Left cardiac atrium (tissue), 4 donors: ENCODE measurements at regions not wholly inside any gene's neighbourhood (a gene's known extent, or its start where the extent isn't known, plus 50 kb on each side); places are given as distances from the start of the nearest gene placed in this dataset.
A peak's percentile ranks its signal among the peaks of the same experiment; 100 is the strongest.

Source experiments
- ATAC-seq, 2 donors: fragments of 200-7000 bp; cut with Tn5 transposase; one replicate each; pipeline ENCODE4 v1.9.1; 2020; ENCODE audit warnings: mild to moderate bottlenecking in 2 of 2, moderate library complexity in 2 of 2
- DNase-seq: peaks from one replicate; pipeline ENCODE4 v3.0.0-alpha.2; 2020
- intact Hi-C, 2 donors: fragments of 100-400 bp; cut with DNase I; formaldehyde crosslinking; loops; one replicate each; pipeline versions ENCODE4 v1.14.1 to v1.15.1; 2022 to 2023
- donor health status: DM: no; HTN: yes; CAD: no.
- donor health status: DM: no; HTN: yes; CAD: no; lungs with severe emphysema.
- donor health status: DM: yes; HTN: yes; CAD: no.
- donor health status: Dilated cardiomyopathy.

- intact Hi-C loops, result no loop called here
- no peak for ATAC-seq
- no peak for DNase-seq
These were observed 335.8 kb downstream of the TNS1 start for GRCh38 chr2:217667035-217667434.

- ATAC-seq (peak in 1 of 2 donors; percentile 43), DNase-seq (no peak)
- intact Hi-C loops, result no loop called here
These were observed 336.5 kb downstream of the TNS1 start for GRCh38 chr2:217666338-217666737.

- ATAC-seq (no peak), DNase-seq (no peak)
- intact Hi-C loops, result no loop called here
These were observed 338.0 kb downstream of the TNS1 start for GRCh38 chr2:217664761-217665160.

GRCh38 chr2:217662984-217663602 is 339.7 kb downstream of the TNS1 start:
- intact Hi-C loops, result no loop called here
- DNase-seq, result no peak
- peak in 1 of 2 donors; percentile 21 for ATAC-seq

GRCh38 chr2:217661378-217661777 is 341.4 kb downstream of the TNS1 start:
- ATAC-seq, result no peak
- no peak for DNase-seq
- intact Hi-C loops, result no loop called here

- DNase-seq (no peak), ATAC-seq (no peak)
- intact Hi-C loops, result no loop called here
These were observed 342.4 kb downstream of the TNS1 start for GRCh38 chr2:217660423-217660822.

- DNase-seq (no peak), ATAC-seq (no peak)
- intact Hi-C loops, result loop anchor here in 1 of 2 donors (10.0 kb wide), 1 partner anchor 56 kb away; no protein-coding TSS in a partner anchor
These were observed 344.0 kb downstream of the TNS1 start for GRCh38 chr2:217658806-217659205.

- ATAC-seq (no peak), DNase-seq (no peak)
- intact Hi-C loops, result loop anchor here in 1 of 2 donors (10.0 kb wide), 1 partner anchor 58 kb away; no protein-coding TSS in a partner anchor
These were observed 345.5 kb downstream of the TNS1 start for GRCh38 chr2:217657252-217657651.

- DNase-seq, result no peak
- no peak for ATAC-seq
- intact Hi-C loops, result loop anchor here in 1 of 2 donors (10.0 kb wide), 1 partner anchor 58 kb away; no protein-coding TSS in a partner anchor
These were observed 346.5 kb downstream of the TNS1 start for GRCh38 chr2:217656316-217656715.

GRCh38 chr2:217655651-217656050 is 347.1 kb downstream of the TNS1 start:
- DNase-seq (no peak), ATAC-seq (no peak)
- intact Hi-C loops, result loop anchor here in 1 of 2 donors (10.0 kb wide), 1 partner anchor 59 kb away; no protein-coding TSS in a partner anchor

GRCh38 chr2:217654168-217654567 is 348.6 kb downstream of the TNS1 start:
- intact Hi-C loops, result loop anchor here in 1 of 2 donors (5.0 to 10.0 kb wide), 2 partner anchors 61 to 103 kb away; no protein-coding TSS in a partner anchor
- no peak for DNase-seq

GRCh38 chr2:217652761-217653639 is 349.8 kb downstream of the TNS1 start:
- peak; percentile 49 for DNase-seq
- intact Hi-C loops, result loop anchor here in 1 of 2 donors (5.0 to 10.0 kb wide), 2 partner anchors 62 to 104 kb away; no protein-coding TSS in a partner anchor

More at GRCh38 chr2:217654168-217654567, 348.6 kb downstream of the TNS1 start:
- ATAC-seq, result no peak

GRCh38 chr2:217650716-217651360 is 352.0 kb downstream of the TNS1 start:
- peak; percentile 43 to 71 for ATAC-seq
- intact Hi-C loops, result loop anchor here in 1 of 2 donors (5.0 to 10.0 kb wide), 2 partner anchors 64 to 106 kb away; no protein-coding TSS in a partner anchor
- no peak for DNase-seq

More at GRCh38 chr2:217652761-217653639, 349.8 kb downstream of the TNS1 start:
- peak; percentile 74 to 92 for ATAC-seq

- intact Hi-C loops, result loop anchor here in 1 of 2 donors (5.0 to 10.0 kb wide), 2 partner anchors 65 to 107 kb away; no protein-coding TSS in a partner anchor
- ATAC-seq (peak in 1 of 2 donors; percentile 50), DNase-seq (no peak)
These were observed 352.6 kb downstream of the TNS1 start for GRCh38 chr2:217650229-217650628.

GRCh38 chr2:217647925-217648324 is 354.9 kb downstream of the TNS1 start:
- ATAC-seq (no peak), DNase-seq (no peak)
- intact Hi-C loops, result loop anchor here in 1 of 2 donors (5.0 kb wide), 1 partner anchor 126 kb away; no protein-coding TSS in a partner anchor

GRCh38 chr2:217647226-217647625 is 355.6 kb downstream of the TNS1 start:
- intact Hi-C loops, result loop anchor here in 1 of 2 donors (5.0 kb wide), 1 partner anchor 125 kb away; no protein-coding TSS in a partner anchor
- no peak for ATAC-seq
- no peak for DNase-seq

- intact Hi-C loops, result loop anchor here in 1 of 2 donors (5.0 kb wide), 1 partner anchor 124 kb away; no protein-coding TSS in a partner anchor
- DNase-seq (no peak), ATAC-seq (no peak)
These were observed 356.9 kb downstream of the TNS1 start for GRCh38 chr2:217645896-217646295.

- DNase-seq, result no peak
- intact Hi-C loops, result no loop called here
- ATAC-seq, result peak; percentile 27 to 38
These were observed 358.9 kb downstream of the TNS1 start for GRCh38 chr2:217643789-217644301.

GRCh38 chr2:217642944-217643343 is 359.9 kb downstream of the TNS1 start:
- DNase-seq, result no peak
- no peak for ATAC-seq
- intact Hi-C loops, result no loop called here
